ENCODE measurements at regions not wholly inside any gene's neighbourhood (a gene's known extent, or its start where the extent isn't known, plus 50 kb on each side); places are given as distances from the start of the nearest gene placed in this dataset.

DNA sequence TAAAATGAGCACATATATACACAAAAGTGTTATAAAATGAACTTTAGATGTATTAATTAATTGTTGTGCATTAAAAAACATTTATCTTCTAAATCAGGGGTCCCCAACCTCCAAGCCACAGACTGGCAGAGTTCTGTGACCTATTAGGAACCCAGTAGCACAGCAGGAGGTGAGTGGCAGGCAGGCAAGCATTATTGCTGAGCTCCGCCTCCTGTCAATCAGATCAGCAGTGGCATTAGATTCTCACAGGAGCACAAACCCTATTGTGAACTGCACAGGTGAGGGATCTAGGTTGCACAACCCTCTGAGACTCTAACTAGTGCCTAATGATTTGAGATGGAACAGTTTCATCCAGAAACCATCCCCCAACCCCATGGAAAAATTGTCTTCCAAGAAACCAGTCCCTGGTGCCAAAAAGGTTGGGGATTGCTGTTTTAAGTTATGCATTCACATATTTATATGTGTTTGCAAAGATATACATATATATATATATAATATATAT lies 583.7 kb downstream of the KCNJ2 start:
- DNase-seq: no peak

GRCh38 chr17:70763018-70763417 lies 593.7 kb downstream of the KCNJ2 start:
- DNase-seq: no peak

- DNase-seq: no peak
Observed at GRCh38 chr17:70767102-70767701, 597.9 kb downstream of the KCNJ2 start.

GRCh38 chr17:70769956-70770355 lies 600.6 kb downstream of the KCNJ2 start:
- no peak for DNase-seq

- DNase-seq: no peak
Observed at GRCh38 chr17:70771804-70772386, 602.6 kb downstream of the KCNJ2 start.

GRCh38 chr17:70772761-70773160 lies 603.4 kb downstream of the KCNJ2 start:
- no peak for DNase-seq

DNA sequence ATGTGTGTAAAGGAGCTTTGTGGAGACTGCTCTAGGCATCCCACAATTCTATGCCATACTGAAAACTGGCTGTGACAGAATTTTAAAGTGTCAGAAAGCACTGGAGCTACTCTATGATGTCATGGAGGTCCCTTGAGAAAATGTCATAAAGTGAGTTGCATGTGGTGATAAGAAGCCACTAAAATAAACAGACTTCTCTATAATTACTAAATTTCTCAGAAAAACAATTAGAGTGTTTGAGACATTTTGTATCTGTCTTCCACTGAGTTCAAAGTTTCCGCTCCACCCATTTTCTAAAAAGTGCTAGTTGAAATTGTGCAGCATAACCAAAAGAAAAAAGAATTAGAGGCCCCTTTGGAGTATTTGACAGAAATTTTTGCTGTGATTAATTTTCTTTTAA lies 603.9 kb downstream of the KCNJ2 start:
- DNase-seq: no peak

- DNase-seq: no peak
Observed at GRCh38 chr17:70774339-70775117, 605.2 kb downstream of the KCNJ2 start.

DNA sequence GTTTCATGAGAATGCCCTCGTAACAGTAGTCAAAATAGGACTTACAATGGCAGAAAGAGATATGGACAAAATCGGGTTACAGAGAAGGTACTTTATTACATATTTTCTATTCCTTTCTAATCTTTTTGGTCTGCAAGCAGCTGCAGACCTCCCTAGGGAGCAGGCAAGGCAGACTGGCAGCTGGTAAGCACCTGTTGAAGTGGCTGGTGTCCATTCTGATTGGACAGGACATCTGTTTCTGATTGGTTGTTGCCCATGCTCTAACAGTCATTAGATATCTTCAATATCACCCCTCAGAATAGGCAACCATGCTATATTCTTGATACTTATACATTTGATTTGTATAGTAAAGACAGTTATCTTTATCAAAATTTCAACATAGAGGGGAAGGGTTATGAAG lies 606.3 kb downstream of the KCNJ2 start:
- DNase-seq: no peak

DNA sequence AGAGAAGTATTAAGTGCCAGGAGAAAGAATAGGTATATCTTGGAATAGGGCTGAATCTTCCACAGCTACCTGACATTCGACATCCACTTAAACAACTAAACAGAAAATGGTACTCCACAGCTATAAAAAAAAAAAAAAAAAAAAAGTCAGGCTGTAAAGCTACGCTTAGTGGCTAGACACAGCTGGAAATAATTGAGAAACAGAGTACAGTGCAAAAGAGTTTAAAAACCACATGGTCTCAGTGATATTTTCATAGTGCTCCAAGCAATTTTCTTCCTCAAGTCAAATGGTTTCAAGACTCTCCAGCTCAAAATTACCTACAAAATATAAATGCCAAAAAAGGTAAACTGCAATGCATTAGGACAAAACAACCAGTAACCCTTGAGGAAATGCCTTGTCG lies 607.1 kb downstream of the KCNJ2 start:
- no peak for DNase-seq

- DNase-seq: no peak
Observed at GRCh38 chr17:70780031-70780430, 610.7 kb downstream of the KCNJ2 start.

- DNase-seq: no peak
Observed at GRCh38 chr17:70786081-70786480, 616.7 kb downstream of the KCNJ2 start.

- DNase-seq: no peak
Observed at GRCh38 chr17:70787721-70788300, 618.5 kb downstream of the KCNJ2 start.

GRCh38 chr17:70791748-70792443 lies 622.6 kb downstream of the KCNJ2 start:
- DNase-seq: no peak

GRCh38 chr17:70794738-70795137 lies 625.4 kb downstream of the KCNJ2 start:
- no peak for DNase-seq

GRCh38 chr17:70795620-70796019 lies 626.3 kb downstream of the KCNJ2 start:
- DNase-seq: no peak

DNA sequence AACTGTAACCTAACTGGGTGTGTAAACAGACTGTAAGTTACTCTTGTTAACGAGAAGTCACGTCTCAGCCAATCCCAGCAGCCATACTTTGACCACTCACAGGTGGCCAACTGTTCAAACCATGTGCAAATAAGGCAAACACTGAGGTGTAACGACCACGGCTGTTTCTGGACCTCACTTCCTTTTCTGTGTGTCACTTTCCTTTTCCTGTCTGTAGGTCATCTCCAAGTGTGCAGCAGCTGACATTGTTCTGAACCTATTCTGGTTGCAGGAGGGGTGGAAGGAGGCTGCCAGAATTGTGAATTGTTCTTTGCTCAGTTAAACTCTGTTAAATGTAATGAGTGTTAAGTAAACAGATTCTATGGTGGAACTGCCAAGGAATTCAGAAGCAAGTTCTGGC lies 627.4 kb downstream of the KCNJ2 start:
- no peak for DNase-seq

DNA sequence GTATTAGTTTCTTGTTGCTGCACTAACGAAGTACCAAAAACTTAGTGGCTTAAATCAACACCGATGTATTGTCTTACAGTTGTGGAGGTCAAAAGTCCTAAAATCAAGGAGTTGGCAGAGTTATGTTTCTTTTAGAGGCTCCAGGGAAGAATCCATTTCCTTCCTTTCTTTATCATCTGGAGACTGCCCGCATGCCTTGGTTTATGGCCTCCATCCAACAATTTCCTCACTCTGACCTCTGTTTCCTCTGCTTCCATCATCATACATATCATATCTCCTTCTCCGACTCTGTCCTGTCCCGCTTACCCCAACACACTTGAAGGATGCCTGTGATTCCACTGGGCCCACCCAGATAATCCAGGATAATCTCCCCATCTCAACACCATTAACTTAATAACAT lies 627.8 kb downstream of the KCNJ2 start:
- no peak for DNase-seq

DNA sequence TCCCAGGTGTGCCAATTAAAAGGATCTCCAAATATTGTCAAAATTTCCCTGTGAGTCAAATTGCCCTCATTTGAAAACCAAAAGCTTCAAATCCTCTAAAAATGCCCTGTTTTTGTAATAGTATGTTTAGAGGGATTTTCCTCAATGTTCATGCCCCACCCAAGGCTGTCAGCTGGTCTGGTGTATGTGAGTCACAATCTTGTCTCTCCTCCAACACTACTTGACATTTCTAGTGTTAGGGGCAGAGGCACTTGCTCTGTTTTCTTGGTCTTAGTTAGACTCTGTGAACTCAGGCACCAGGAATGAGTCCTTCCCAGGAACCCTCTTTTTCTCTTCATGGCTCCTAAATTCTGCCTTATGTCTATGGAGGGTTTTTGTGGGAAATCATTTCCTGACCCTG lies 634.8 kb downstream of the KCNJ2 start:
- DNase-seq: no peak

GRCh38 chr17:70808596-70808995 lies 639.3 kb downstream of the KCNJ2 start:
- DNase-seq: no peak

DNA sequence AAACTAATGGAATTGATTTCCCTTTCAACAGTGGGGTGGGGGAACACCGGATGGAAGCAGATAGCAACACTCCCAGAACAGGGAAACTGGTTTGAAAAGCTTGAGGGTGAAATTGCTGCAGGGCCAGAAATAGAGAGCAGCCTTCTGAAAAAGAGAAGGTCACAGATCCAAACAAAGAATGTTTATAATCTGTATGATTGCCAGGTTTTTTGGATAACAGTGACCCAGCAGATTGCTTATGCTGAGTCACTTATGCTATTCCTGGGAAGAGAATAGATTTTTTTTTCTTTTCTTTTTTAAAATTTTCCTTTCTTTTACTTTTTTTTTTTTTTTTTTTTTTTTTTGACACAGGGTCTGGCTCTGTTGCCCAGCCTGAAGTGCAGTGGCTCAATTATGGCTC lies 641.3 kb downstream of the KCNJ2 start:
- DNase-seq: no peak

DNA sequence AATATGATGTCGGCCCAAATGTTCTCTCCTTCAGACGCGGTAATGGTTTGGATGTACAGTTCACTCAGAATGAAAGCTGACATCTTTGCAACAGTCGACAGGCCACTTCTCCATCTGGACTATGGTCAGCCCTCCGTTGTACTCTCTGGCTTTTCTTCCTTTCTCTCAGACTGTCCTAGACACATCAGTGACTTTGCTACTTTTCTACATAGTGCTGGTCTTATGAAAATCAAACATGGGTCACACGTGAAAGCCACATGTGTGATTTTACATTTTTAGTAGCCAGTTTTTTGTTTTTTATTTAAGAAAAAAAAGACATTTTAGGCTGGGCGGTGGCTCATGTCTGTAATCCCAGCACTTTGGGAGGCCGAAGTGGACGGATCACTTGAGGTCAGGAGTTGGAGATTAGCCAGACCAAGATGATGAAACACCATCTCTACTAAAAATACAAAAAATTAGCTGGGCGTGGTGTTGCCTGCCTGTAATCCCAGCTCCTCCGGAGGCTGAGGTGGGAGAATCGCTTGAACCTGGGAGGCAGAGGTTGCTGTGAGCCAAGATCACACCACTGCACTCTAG lies 644.1 kb downstream of the KCNJ2 start:
- DNase-seq: no peak

DNA sequence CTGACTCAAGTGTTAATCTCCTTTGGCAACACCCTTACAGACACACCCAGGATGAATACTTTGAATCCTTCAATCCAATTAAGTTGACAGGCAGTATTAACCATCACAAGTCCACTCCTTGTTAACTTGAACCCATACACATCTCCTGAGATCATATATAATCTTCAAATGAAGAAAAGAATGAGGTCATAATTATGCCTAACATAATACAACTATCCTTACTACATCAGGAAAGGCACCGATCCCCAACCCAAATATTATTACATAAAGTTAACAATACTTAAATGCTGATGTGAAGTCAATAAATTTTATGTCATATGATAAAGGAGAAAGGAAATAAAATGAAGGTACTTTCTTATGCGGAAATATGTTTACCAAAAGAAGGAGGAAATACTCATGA lies 649.9 kb downstream of the KCNJ2 start:
- DNase-seq: no peak
